ENCODE measurements at regions not wholly inside any gene's neighbourhood (a gene's known extent, or its start where the extent isn't known, plus 50 kb on each side); places are given as distances from the start of the nearest gene placed in this dataset.
"Not testable (repeated sequence)": the region's sequence is repeated elsewhere in the genome, so short reads cannot be mapped to it uniquely, and the experiment has no call there.

DNA sequence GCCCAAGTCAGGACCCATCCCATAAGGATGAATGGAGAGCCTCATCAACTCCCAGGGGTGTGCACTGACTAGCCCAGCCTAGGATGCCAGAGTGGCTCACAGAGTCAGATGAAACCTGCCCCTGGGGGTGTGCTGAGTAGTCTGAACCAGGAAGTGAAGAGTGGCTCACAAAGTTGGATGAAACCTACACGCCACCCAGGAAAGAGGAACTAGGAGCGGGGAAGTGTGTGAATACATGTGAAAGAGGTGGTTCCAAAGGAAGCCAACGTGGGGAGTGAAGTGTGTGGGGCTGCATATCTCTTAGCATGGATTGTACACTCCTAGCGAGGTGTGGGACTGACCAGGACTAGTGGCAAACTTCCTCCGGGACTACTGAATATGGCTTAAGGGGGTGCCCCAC lies 902.1 kb upstream of the NDST4 start:
- no peak for DNase-seq (ENCODE audit: low spot score)

DNA sequence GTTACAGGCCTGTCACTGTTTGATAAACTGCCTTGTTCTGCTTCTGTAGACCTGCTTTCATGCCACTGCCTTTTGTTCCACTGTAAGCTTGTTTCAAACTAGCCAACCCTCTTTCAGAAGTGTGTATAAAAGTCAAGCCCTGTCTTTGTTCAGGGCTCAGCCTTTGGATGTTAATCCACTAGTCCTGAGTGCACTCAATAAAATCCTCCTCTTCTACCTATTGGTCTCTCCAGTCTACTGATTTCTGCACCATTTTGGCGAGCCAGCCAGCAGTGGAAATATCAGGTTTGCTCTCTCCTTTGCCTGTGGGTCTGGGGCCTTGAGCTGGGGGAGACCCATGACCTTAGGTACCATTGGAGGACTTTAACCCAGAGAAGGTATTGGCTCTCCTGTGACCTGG lies 901.6 kb upstream of the NDST4 start:
- no peak for DNase-seq (ENCODE audit: low spot score)

DNA sequence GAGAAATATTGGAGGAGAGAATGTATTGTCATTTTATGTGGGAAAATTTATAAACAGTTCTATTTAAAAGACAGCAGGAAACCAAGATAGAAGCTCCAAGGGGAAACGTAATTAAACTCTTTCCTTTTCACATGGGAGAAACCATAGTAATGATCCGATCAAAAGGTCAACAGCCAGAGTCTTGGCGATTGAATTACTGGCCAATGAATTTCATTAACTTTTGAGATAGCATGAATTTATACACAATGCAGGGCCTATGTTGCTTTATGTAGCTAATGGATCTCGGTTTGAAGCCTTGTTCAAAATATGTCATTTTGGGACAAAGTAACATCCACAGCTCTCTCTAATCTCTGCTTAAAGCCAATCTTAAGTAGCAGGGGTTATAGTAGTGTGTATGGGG lies 897.5 kb upstream of the NDST4 start:
- DNase-seq (ENCODE audit: low spot score) = no peak

DNA sequence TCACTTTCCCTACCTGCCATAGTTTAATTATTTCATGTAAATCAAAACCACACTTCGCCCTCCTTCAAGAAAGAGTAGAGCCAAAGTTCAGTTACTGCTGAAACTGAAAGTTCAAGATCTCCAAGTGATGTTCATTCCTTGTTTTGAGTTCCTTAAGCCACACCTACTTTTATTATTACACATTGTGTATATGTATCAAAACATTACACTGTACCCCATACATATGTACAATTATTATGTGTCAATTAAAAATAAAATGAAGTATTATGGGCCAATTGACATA lies 892.3 kb upstream of the NDST4 start:
- no peak for DNase-seq (ENCODE audit: low spot score)

DNA sequence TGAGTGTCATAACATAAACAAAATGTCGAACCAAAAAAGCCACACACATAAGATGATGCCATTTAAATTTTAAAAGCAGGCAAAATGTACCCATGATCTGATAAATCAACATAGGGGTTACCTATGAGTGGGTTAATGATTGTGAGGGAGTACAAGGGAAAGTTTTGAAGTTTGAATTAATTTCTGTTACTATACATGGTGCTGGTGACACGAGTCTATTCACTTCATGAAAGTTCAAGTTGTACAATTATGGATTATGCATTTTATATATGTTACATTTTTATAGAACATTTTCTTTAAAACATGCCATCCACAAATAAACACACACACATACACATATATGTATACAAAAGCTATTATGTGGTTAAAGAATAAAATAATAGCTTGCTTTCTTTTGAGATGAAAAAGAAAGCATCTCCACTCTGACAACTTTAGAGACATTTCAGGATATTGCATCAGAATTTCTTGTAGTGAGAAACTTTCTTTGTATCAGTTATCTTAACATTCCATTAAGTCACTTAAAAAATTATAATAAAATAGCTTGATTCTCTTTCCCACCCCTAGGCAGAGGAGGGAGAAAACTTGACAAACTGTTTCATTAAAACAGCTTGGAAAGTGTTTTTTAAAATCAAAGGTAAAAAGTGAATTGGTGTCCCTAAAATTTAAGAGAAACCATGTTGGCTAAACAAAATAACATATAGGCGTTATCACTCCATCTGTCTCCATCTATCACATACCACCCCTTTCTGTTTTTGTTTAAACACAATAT lies 891.8 kb upstream of the NDST4 start:
- DNase-seq (ENCODE audit: low spot score) = no peak

DNA sequence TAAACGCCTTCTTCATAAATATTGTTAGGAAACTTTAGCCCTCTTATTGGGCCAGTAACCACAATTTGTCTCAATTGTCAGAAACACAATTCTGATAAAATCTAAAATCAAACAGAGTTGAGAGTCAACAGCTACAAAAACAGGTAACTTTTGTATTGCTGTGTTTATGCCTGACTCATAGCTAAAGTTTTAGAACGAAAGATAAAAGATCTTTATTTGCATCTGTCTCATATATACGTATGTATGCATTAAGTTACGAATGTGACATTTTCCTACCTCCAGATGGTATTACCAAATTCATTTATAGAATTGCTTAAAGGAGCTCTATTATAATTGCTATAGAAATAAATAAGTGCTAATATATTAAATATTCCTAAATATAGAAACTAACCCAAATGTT lies 887.9 kb upstream of the NDST4 start:
- no peak for DNase-seq (ENCODE audit: low spot score)

DNA sequence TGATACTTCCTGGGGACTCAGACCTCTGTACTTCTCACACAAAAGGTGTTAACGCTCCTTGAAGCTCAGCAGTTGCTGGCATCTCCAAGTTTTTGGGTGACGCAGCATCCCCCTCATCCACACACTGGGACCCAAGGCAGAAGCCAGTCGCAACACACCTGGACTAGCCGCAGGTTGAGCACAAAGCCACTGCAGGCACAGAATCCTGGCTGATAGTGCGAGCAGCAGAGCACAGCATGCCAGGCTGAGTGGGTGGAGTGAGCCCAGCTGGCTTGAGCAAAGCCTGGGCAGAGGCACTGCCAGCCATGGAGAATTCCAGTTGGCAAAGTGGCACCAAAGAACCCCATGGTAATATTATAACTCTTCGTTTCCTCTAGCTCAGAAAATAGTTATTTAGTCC lies 873.2 kb upstream of the NDST4 start:
- no peak for DNase-seq (ENCODE audit: low spot score)

DNA sequence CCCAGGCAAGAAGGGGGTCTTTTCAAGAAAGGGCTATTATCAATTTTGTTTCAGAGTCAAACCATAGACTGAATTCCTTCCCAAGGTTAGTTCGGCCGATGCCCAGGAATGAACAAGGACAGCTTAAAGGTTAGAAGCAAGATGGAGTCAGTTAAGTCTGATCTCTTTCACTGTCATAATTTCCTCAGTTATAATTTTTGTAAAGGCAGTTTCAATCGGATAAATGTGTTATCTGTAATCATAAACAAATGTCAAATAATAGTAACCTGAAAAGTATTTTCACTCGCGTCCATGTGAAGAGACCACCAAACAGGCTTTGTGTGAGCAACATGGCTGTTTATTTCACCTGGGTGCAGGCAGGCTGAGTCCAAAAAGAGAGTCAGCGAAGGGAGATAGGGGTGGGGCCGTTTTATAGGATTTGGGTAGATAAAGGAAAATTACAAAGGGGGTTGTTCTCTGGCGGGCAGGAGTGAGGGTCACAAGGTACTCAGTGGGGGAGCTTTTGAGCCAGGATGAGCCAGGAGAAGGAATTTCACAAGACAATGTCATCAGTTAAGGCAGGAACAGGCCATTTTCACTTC lies 862.1 kb upstream of the NDST4 start:
- DNase-seq (ENCODE audit: low spot score) = not testable (repeated sequence)

DNA sequence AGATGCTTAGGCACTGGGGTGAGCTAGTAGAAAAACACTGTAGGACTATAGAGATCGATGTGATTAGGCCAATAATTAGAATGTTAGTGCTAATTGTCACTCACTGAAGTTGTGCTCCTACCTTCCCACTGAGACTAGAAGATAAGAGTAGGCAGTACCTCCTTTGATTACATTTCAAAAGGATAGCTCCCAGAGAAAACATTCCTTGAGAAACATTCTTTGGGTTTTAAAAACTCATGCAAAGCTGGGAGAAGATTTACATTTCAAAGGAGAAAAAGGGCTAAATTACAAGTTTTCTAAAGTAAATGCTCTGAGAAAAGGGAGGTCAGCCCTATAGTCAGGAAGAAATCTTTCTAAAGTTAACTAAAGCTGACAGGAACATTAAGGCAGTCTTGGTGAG lies 860.3 kb upstream of the NDST4 start:
- DNase-seq (ENCODE audit: low spot score) = no peak

DNA sequence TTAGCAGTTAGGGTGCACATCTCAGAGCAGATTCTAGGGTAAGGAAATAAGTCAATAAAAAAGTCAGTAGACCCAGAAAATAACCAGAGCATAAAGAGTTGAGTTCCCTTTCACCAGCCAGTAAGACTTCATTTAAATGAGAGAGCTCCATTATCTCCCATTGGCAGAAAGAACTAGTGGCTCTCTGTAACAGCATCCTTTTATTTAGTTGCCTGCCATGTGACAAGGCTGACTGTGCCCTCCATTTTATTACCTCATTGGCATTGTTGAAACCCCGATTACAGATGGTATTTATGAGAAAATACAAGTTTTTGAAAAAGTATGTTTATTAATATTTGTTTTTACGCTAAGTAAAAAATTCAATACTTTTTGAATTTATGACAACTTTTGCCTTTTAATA lies 859.5 kb upstream of the NDST4 start:
- DNase-seq (ENCODE audit: low spot score) = no peak

DNA sequence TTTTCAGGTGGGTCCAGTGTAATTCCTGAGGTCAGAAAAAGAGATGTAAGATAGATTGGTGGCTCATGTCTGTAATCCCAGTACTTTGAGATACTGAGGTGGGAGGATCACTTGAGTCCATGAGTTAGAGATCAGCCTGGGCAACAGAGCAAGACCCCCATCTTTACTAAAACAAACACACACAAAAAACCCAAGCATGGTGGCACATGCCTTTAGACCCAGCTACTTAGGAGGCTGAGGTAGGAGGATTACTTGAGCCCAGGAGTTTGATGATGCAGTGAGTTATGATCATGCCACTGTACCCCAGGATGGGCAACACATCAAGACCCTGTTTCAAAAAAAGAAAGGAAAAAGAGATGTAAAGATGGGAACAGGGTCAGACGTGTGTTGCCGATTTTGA lies 857.4 kb upstream of the NDST4 start:
- no peak for DNase-seq (ENCODE audit: low spot score)

DNA sequence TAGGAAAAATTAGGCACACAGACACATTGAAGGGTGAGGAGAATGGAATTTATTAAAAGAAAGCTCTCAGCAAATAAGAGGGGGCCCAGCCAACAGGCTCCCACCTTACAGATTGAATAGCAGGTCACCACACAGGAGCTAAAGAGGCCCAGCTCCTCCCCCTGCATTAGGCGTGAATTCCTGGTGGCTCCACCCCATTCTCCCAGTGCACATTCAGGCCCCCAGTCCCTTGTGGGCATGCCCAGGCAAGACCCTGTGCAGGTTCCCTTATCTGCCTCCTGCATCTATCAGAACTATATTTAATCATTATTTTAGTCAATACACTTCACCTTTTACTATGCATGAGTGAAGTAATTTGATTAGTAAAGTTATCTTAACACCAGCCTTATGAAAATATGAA lies 856.3 kb upstream of the NDST4 start:
- DNase-seq (ENCODE audit: low spot score) = no peak

DNA sequence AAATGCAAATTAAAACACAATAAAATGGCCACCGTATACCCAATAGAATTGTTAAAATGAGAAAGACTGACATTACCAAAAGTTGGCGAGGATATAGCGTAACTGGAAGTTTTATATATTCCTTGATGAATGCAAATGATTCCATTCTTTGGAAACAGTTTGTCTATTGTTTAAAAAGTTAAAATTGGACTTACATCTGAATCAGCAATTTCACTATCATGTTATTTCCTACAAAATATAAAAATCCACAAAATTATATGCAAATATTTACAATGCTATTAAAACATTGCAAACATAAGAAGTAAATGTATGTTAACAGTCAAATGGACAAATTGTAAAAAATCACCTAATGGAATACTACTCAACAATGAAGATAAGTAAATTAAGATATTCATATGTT lies 852.2 kb upstream of the NDST4 start:
- no peak for DNase-seq (ENCODE audit: low spot score)

DNA sequence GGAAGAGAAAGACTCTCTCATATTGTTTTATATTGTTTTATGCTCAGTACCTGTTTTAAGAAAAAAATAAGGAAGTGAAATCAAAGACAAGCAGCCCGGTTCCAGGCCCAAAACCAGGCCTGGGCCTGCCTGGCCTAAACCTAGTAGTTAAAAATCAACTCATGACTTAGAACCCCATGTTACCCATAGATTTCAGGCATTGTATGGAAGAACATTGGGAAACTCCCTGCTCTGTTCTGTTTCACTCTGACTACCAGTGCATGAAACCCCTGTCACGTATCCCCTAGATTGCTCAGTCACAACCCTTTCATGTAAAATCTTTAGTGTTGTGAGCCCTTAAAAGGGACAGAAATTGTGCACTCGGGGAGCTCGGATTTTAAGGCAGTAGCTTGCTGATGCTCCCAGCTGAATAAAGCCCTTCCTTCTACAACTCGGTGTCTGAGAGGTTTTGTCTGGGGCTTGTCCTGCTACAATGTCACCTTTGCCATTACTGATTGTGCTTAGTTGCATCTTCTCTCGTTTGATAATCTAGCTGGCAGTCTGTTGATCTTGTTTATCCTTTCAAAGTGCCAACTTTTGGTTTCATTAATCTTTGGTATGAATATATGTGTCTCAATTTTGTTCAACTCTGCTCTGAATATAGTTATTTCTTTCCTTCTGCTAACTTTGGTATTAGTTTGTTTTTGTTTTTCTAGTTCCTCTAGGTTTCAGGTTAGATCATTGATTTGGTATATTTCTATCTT lies 842.8 kb upstream of the NDST4 start:
- not testable (repeated sequence) for DNase-seq (ENCODE audit: low spot score)

DNA sequence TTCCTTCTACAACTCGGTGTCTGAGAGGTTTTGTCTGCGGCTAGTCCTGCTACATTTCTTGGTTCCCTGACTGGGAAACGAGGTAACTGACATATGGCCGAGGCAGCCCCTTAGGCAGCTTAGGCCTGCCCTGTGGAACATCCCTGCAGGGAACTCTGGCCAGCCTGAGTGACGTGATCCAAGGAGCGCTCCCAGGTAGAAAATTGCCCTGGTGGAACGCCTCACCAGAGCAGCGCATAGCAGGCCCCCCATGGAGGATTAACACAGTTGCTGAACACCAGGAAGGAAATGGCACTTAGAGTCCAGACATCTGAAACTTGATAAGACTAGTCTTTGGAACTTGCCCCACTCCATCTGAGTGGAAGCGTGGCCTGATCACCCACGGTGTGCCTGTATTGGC lies 837.4 kb upstream of the NDST4 start:
- DNase-seq (ENCODE audit: low spot score) = no peak

DNA sequence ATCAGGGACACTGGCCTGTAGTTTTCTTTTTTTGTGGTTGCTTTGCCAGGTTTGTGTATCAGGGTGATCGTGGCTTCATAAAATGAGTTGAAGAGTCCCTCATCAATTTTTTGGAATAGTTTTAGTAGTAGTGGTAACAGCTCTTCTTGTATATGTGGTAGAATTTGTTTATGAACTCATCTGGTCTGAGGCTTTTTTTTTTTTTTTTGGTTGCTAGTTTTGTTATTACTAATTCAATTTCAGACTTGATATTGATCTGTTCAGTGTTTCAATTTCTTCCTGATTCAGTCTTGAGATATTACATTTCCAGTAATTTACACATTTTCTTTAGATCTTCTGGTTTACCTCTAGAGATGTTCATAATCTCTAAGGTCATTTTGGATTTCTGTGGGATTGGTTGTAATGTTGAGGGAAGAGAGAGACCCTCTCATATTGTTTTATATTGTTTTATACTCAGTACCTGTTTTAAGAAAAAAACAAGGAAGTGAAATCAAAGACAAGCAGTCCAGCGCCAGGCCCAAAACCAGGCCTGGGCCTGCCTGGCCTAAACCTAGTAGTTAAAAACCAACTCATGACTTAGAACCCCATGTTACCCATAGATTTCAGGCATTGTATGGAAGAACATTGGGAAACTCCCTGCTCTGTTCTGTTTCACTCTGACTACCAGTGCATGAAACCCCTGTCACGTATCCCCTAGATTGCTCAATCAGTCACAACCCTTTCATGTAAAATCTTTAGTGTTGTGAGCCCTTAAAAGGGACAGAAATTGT lies 836.7 kb upstream of the NDST4 start:
- DNase-seq (ENCODE audit: low spot score) = not testable (repeated sequence)

DNA sequence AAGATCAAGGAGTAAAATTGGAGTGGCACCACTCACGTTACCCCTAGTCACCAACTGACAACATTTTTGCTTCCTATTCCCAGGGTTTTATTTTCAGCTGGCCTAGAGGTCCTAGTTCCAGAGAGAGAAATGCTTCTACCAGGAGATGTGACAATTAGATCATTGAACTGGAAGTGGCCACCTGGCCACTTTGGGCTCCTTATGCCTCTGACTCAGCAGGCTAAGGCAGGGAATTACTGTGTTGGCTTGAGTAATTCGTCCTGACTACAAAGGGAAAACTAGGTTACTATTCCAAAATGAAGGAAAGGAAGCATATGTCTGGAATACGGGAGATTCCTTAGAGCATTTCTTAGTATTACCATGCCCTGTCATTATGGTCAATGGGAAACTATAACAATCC lies 831.6 kb upstream of the NDST4 start:
- DNase-seq (ENCODE audit: low spot score) = no peak

DNA sequence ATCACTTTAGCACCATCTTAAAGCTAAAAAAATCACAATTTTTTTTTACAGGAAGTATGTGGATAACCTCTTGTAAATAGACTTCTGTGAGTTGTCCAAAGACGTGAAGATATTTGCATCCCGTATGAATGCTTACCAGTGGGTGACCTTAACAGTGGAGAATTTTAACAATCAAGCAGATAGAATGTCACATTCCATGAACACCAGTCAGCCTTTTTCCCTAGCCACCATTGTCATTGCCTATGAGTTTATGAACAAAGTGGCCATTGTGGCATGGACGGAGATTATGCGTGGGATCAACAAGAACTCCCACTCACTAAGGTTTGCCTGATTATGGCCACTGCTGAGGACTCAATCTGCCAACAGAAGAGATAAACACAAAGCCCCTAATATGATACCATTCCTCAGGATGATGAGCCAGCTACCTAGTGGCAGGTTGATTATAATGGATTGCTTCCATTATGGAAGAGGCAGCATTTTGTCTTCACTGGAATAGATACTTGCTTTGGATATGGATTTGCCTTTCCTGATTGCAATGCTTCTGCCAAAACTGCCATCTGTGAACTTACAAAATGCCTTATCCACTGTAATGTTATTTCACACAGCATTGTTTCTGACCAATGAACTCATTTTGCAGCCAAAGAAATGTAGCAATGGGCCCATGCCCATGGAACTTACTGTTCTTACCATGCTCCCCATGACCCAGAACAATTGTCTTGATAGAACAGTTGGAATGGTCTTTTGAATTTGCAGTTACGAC lies 830.9 kb upstream of the NDST4 start:
- no peak for DNase-seq (ENCODE audit: low spot score)

DNA sequence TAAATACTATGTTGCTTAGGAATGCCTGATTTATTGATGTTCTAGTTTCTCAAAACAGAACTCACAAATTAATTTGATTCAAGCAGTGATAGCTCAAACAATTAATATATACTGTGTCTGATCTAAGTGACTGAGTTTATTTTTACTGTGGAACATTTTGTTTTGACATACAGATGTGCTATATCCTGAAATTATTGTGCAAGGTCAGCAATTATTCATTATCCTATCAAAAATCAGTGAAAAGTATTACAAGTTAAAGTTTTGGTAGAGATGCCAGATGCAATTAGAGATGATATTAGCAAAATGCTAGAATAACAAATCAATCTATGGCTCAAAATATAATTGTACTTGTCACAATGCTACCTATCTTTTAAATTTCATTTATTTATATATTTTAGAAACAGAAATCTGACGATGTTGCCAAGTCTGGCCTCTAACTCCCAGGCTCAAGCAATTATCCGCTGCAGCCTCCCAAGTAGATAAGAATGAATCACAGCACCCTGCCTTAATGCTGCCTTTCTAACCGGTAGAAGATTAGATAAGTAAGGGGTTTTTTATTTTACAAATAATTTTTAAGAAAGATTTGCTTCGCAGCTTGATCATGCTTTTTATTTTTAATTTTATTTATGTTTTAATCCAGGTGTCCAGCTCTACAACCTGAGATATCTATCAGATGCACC lies 825.5 kb upstream of the NDST4 start:
- DNase-seq (ENCODE audit: low spot score) = no peak

DNA sequence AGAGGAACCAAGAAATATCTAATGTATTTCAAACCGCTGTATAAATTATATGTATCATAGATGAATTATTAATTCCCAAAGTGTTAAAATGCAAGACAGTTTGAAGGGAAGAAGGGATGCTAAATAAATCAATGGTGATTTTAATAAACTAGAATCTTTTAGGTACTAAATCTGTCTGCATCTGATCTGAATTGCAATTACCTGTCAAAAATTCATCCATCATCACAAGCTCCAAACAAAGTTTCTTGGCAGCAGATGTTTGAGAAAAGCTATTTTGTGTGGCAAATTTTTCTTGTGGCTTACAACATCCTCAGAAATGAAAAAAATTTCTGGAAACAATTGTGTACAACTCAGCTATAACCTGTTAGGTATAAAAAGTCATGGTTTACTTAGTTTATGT lies 816.0 kb upstream of the NDST4 start:
- DNase-seq (ENCODE audit: low spot score) = no peak

DNA sequence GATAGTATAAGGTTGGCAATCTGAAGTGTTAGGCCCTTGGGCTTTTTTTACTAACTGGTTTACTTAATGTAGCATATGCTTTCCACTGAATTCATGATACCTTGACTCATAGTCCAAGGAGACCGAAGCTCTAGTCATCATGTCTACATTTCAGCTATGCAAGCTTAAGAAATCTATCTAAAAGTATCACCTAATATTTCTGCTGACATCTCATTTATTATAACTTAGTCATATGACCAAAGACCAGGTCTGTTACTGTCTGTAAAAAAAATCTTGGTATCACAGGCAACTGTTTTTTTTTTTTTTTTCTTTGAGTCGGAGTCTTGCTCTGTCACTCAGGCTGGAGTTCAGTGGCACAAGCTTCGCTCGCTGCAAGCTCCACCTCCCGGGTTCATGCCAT lies 814.0 kb upstream of the NDST4 start:
- DNase-seq (ENCODE audit: low spot score) = no peak

DNA sequence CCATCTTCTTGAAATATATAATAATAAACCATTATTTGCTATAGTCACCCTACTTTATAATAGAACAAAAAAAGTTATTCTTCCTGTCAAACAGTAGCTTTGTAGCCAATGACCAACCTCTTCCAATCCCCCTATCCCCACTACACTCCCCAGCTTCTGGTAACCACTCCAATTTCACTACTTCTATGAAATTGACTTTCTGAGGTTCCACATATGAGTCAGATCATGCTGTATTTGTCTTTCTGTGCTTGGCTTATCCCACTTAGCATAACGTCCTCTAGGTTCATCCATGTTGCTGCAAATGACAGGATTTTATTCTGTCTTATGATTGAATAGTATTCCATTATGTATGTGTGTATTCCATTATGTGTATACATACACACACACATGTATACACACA lies 809.7 kb upstream of the NDST4 start:
- no peak for DNase-seq (ENCODE audit: low spot score)

Measured in CD4-positive, alpha-beta T cell treated with Interleukin-6 at 100 ng/mL for 8 hours (primary cell).